GM12878 (cell line): ENCODE measurements at regions not wholly inside any gene's neighbourhood (a gene's known extent, or its start where the extent isn't known, plus 50 kb on each side); places are given as distances from the start of the nearest gene placed in this dataset.

ENCODE experiments used
- ATAC-seq: fragments of 200-7000 bp; cut with Tn5 transposase; 3 replicates; pipeline ENCODE4 v1.9.1; 2020; ENCODE audit warnings: mild to moderate bottlenecking, moderate library complexity
- BruUV-seq: library from RNA; stranded (reverse); fragments of 400-500 nt; replicated peaks from 2 replicates; lab custom pipeline; 2021; lab: Mats Ljungman, UMichigan
- CTCF ChIA-PET: fragments of 300-600 bp; sonication (Branson Sonifier 250); formaldehyde crosslinking; extraction: SDS; loops from one replicate; lab custom pipeline; 2021; ENCODE audit warnings: inconsistent platforms; lab: Yijun Ruan, JAX
- POLR2A ChIA-PET: fragments of 350-600 bp; formaldehyde crosslinking; extraction: SDS; loops from one replicate; lab custom pipeline; 2021; ENCODE audit warnings: inconsistent platforms; lab: Charles Lee
- RAD21 ChIA-PET: fragments of 300-600 bp; sonication (Branson Sonifier 250); formaldehyde crosslinking; loops from one replicate; lab custom pipeline; 2023; ENCODE audit warnings: antibody characterized with exemption; ENCODE audit not compliant: unreplicated experiment; lab: Charles Lee
- SMC1A ChIA-PET: fragments of 300-600 bp; sonication (Branson Sonifier 250); formaldehyde crosslinking; loops from one replicate; lab custom pipeline; 2023; ENCODE audit not compliant: unreplicated experiment, uncharacterized antibody; lab: Charles Lee
- DNase-seq: peaks from one replicate; pipeline ENCODE4 v3.0.0-alpha.2; 2011; ENCODE audit warnings: low read depth, low spot score
- FAIRE-seq: peaks from 3 replicates; lab custom pipeline; 2011; peaks lifted over from hg19 to GRCh38; lab: Jason Lieb, UNC
- H2AFZ ChIP-seq: 2 replicates; pipeline ENCODE4 v1.6.0; 2011; ENCODE audit warnings: low read depth, low read length, control low read depth; ENCODE audit not compliant: control insufficient read depth
- H3K27ac ChIP-seq: 2 replicates; pipeline ENCODE4 v1.5.1; 2011; ENCODE audit warnings: control low read depth; ENCODE audit not compliant: control insufficient read depth, insufficient read depth
- H3K27me3 ChIP-seq, 2 experiments: replicated peaks in 1 of 2; 2 replicates each; pipeline versions ENCODE4 v1.6.0 to v1.6.1; 2011; ENCODE audit warnings: low read length in 1 of 2; ENCODE audit not compliant: control insufficient read depth in 2 of 2, insufficient read depth in 2 of 2
- H3K36me3 ChIP-seq, 2 experiments: 2 replicates each; pipeline ENCODE4 v1.5.1; 2011; ENCODE audit warnings: low read length in 1 of 2; ENCODE audit not compliant: control insufficient read depth in 2 of 2, insufficient read depth in 2 of 2
- H3K4me1 ChIP-seq: 2 replicates; pipeline ENCODE4 v1.6.1; 2011; ENCODE audit warnings: mild to moderate bottlenecking, low read length, moderate library complexity, mixed read lengths; ENCODE audit not compliant: control insufficient read depth, insufficient read depth
- H3K4me2 ChIP-seq: 2 replicates; pipeline ENCODE4 v1.6.0; 2011; ENCODE audit warnings: control low read depth; ENCODE audit not compliant: control insufficient read depth, insufficient read depth
- H3K4me3 ChIP-seq: fragments of 200-600 bp; sonication (generic); 2 replicates; pipeline ENCODE4 v1.5.1; 2016
- H3K79me2 ChIP-seq: 2 replicates; pipeline ENCODE4 v1.6.0; 2011; ENCODE audit warnings: low read length; ENCODE audit not compliant: control insufficient read depth, insufficient read depth
- H3K9ac ChIP-seq: 2 replicates; pipeline ENCODE4 v1.8.0; 2011; ENCODE audit warnings: low read length, control low read depth, mixed read lengths; ENCODE audit not compliant: control insufficient read depth, insufficient read depth
- H3K9me3 ChIP-seq: replicated peaks from 3 replicates; pipeline ENCODE4 v1.5.1; 2011; ENCODE audit warnings: mild to moderate bottlenecking, low read length; ENCODE audit not compliant: control insufficient read depth, insufficient read depth
- H4K20me1 ChIP-seq: 2 replicates; pipeline ENCODE4 v1.6.0; 2011; ENCODE audit not compliant: control insufficient read depth, insufficient read depth
- ATF7 ChIP-seq: fragments of 450-650 bp; IDR thresholded peaks from 2 replicates; pipeline ENCODE4 v1.6.1; 2016; ENCODE audit warnings: low read depth, mild to moderate bottlenecking
- CHD1 ChIP-seq: IDR thresholded peaks from 2 replicates; pipeline ENCODE4 v1.6.1; 2012; ENCODE audit warnings: low read depth, low read length, improper control_type of control experiment
- ESRRA ChIP-seq: IDR thresholded peaks from 2 replicates; pipeline ENCODE4 v1.6.1; 2012; ENCODE audit warnings: mild to moderate bottlenecking, low read length, improper control_type of control experiment
- MLLT1 ChIP-seq: fragments of 450-650 bp; IDR thresholded peaks from 2 replicates; pipeline ENCODE4 v1.6.1; 2016; ENCODE audit warnings: mild to moderate bottlenecking
- MYB ChIP-seq: fragments of 150-350 bp; IDR thresholded peaks from 2 replicates; pipeline ENCODE4 v1.6.1; 2014; ENCODE audit warnings: mild to moderate bottlenecking, low read depth, low read length, borderline replicate concordance
- NFXL1 ChIP-seq: fragments of 450-650 bp; IDR thresholded peaks from 2 replicates; pipeline ENCODE4 v1.6.1; 2017; ENCODE audit warnings: antibody characterized with exemption, mild to moderate bottlenecking, borderline replicate concordance
- TAF1 ChIP-seq: IDR thresholded peaks from 2 replicates; pipeline ENCODE4 v1.6.1; 2011; ENCODE audit warnings: mild to moderate bottlenecking, low read depth, low read length, borderline replicate concordance
- ZNF217 ChIP-seq: fragments of 450-650 bp; IDR thresholded peaks from 2 replicates; pipeline ENCODE4 v1.6.1; 2017; ENCODE audit warnings: antibody characterized with exemption, mild to moderate bottlenecking
- WGBS: methylation state at CpG from one replicate; pipeline ENCODE4 v1.1.6; 2016; ENCODE audit warnings: low lambda C conversion rate; ENCODE audit not compliant: insufficient replicate concordance, insufficient coverage; ENCODE audit errors: missing lambda C conversion rate; 5-methylcytosine and 5-hydroxymethylcytosine counted together
- in situ Hi-C: fragments of 300-500 bp; cut with MboI; formaldehyde crosslinking; loops from 9 replicates; pipeline ENCODE4 v1.14.3; 2018; ENCODE audit warnings: mixed read lengths
- intact Hi-C: fragments of 100-400 bp; cut with micrococcal nuclease; formaldehyde crosslinking; loops from one replicate; pipeline ENCODE4 v1.14.2; 2022; ENCODE audit not compliant: unreplicated experiment
- TF ChIP-seq, protein P1 (sequence below): fragments of 450-650 bp; IDR thresholded peaks from 2 replicates; pipeline ENCODE4 v1.6.1; 2018; ENCODE audit warnings: borderline replicate concordance, mild to moderate bottlenecking; ENCODE audit not compliant: partially characterized antibody
- TF ChIP-seq, protein P2 (sequence below): fragments of 150-350 bp; IDR thresholded peaks from 2 replicates; pipeline ENCODE4 v1.6.1; 2016; ENCODE audit warnings: low read depth, low read length

- no peaks in the 10 kb centered on the region for H3K27me3 ChIP-seq
- FAIRE-seq, result no peak
- ChIA-PET CTCF (interaction anchor here (1.2 to 1.5 kb wide), 2 partner anchors 39 to 220 kb away, joined by 3 to 6 read pairs; no protein-coding TSS in a partner anchor), SMC1A (interaction anchor here (0.6 to 2.4 kb wide), 4 partner anchors 10 to 1196 kb away, joined by 3 to 5 read pairs (median 4); no protein-coding TSS in a partner anchor), POLR2A (no interaction called here), RAD21 (no interaction called here)
- no peak overlapping the region for H3K27ac ChIP-seq
- DNase-seq, result no peak
- intact Hi-C loops, result no loop called here
- WGBS, result 63% methylated on average over 5 of the region's 5 CpGs
- H3K9ac ChIP-seq, result no peak overlapping the region
- no peaks in the 10 kb centered on the region for H3K79me2 ChIP-seq
- no peaks in the 10 kb centered on the region; the same call in 2 of the 3 replicates for H3K9me3 ChIP-seq
- H4K20me1 ChIP-seq, result no peaks in the 10 kb centered on the region
- H3K4me3 ChIP-seq, result no peak overlapping the region
- H3K4me2 ChIP-seq, result no peak overlapping the region
- no peak overlapping the region for H2AFZ ChIP-seq
- ATAC-seq, result no peak
- in situ Hi-C loops, result no loop called here
- BruUV-seq, result no TSS peak
- TF ChIP-seq ZNF217 (no peak), MLLT1 (no peak), NFXL1 (no peak), ATF7 (no peak), TAF1 (no peak), CHD1 (no peak), ESRRA (no peak), MYB (no peak)
- TF ChIP-seq, protein P1, sequence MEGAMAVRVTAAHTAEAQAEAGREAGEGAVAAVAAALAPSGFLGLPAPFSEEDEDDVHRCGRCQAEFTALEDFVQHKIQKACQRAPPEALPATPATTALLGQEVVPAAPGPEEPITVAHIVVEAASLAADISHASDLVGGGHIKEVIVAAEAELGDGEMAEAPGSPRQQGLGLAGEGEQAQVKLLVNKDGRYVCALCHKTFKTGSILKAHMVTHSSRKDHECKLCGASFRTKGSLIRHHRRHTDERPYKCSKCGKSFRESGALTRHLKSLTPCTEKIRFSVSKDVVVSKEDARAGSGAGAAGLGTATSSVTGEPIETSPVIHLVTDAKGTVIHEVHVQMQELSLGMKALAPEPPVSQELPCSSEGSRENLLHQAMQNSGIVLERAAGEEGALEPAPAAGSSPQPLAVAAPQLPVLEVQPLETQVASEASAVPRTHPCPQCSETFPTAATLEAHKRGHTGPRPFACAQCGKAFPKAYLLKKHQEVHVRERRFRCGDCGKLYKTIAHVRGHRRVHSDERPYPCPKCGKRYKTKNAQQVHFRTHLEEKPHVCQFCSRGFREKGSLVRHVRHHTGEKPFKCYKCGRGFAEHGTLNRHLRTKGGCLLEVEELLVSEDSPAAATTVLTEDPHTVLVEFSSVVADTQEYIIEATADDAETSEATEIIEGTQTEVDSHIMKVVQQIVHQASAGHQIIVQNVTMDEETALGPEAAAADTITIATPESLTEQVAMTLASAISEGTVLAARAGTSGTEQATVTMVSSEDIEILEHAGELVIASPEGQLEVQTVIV, result no peak
- TF ChIP-seq, protein P2, sequence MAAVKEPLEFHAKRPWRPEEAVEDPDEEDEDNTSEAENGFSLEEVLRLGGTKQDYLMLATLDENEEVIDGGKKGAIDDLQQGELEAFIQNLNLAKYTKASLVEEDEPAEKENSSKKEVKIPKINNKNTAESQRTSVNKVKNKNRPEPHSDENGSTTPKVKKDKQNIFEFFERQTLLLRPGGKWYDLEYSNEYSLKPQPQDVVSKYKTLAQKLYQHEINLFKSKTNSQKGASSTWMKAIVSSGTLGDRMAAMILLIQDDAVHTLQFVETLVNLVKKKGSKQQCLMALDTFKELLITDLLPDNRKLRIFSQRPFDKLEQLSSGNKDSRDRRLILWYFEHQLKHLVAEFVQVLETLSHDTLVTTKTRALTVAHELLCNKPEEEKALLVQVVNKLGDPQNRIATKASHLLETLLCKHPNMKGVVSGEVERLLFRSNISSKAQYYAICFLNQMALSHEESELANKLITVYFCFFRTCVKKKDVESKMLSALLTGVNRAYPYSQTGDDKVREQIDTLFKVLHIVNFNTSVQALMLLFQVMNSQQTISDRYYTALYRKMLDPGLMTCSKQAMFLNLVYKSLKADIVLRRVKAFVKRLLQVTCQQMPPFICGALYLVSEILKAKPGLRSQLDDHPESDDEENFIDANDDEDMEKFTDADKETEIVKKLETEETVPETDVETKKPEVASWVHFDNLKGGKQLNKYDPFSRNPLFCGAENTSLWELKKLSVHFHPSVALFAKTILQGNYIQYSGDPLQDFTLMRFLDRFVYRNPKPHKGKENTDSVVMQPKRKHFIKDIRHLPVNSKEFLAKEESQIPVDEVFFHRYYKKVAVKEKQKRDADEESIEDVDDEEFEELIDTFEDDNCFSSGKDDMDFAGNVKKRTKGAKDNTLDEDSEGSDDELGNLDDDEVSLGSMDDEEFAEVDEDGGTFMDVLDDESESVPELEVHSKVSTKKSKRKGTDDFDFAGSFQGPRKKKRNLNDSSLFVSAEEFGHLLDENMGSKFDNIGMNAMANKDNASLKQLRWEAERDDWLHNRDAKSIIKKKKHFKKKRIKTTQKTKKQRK, result no peak
- TF ChIP-seq, all 136 proteins: peak for 0
- H3K36me3 ChIP-seq, result no peaks in the 10 kb centered on the region
- H3K4me1 ChIP-seq, result no peaks in the 10 kb centered on the region
Observed at GRCh38 chr6:20312606-20313005, 89.1 kb upstream of the E2F3 start.
